ENCODE measurements at regions not wholly inside any gene's neighbourhood (a gene's known extent, or its start where the extent isn't known, plus 50 kb on each side); places are given as distances from the start of the nearest gene placed in this dataset.

DNA sequence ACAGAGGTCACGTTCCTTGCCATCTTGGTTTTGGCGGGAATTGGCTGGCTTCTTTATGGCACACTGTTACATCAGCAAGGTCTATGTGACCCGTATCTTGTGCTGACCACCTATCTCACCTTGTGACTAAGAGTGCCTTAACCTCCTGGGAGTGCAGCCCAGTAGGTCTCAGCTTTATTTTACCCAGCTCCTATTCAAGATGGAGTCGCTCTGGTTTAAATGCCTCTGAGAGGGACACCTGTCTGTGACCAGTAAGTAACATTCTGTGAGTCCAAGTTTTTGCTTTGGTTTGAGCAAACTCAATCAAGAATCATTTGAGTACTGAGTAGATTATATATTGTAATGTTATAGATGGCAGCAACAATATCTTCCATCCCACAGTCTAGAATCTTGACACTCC, 85.0 kb downstream of the BMP2 start:
- CTCF ChIA-PET = no interaction called here
- DNase-seq = no peak
- H3K4me1 ChIP-seq (ENCODE audit: control insufficient read depth, insufficient read depth, low read length) = no peaks in the 10 kb centered on the region
- no CpG with 5 or more reads among the region's 4 CpGs for WGBS, 2 experiments (ENCODE audit: extremely low coverage in 2 of 2, insufficient read length in 1 of 2)
- no peak for TF ChIP-seq SMC3 (IDR thresholded peaks at IDR 0.05; ENCODE audit: low read depth, low read length)
- H3K4me3 ChIP-seq (ENCODE audit: insufficient read depth, low read depth, low read length) = no peak overlapping the region
- no peak overlapping the region for H3K9ac ChIP-seq (ENCODE audit: low read depth, low read length)
- no peak overlapping the region for H4K5ac ChIP-seq (ENCODE audit: low read depth, low read length)
- no peaks in the 10 kb centered on the region for H3K9me3 ChIP-seq (ENCODE audit: control insufficient read depth, insufficient read depth, low read length)
- no peaks in the 10 kb centered on the region for H3K79me1 ChIP-seq (ENCODE audit: low read depth in 1 of 2, low read length in 2 of 2)
- H2BK15ac ChIP-seq (ENCODE audit: low read depth, low read length) = no peak overlapping the region
- no TSS peak for BruUV-seq (replicated peaks)
- POLR2A ChIA-PET (ENCODE audit: unreplicated experiment) = no interaction called here
- H3K27ac ChIP-seq (ENCODE audit: insufficient read depth, low read length) = no peak overlapping the region
- H3K9me1 ChIP-seq (ENCODE audit: insufficient read depth, low read length) = no peaks in the 10 kb centered on the region
- no peak overlapping the region for H3K4me2 ChIP-seq (ENCODE audit: low read depth, low read length)
- H3K36me3 ChIP-seq (ENCODE audit: control insufficient read depth, insufficient read depth, low read length) = no peaks in the 10 kb centered on the region
- H3K23ac ChIP-seq (ENCODE audit: low read depth, low read length) = no peak overlapping the region
- H2BK120ac ChIP-seq (ENCODE audit: low read depth, low read length) = no peak overlapping the region
- no peak overlapping the region for H3K18ac ChIP-seq (ENCODE audit: low read depth, low read length)
- no peak overlapping the region for H3K14ac ChIP-seq (replicated peaks; ENCODE audit: low read depth, low read length)
- no peak overlapping the region for H4K91ac ChIP-seq (ENCODE audit: insufficient read depth, low read depth, low read length)
- intact Hi-C loops (cut with micrococcal nuclease) = no loop called here
- H2AFZ ChIP-seq (replicated peaks; ENCODE audit: low read length, poor library complexity) = no peak overlapping the region
- no peaks in the 10 kb centered on the region for H4K20me1 ChIP-seq (ENCODE audit: insufficient read depth, low read length)
- no peak overlapping the region for H2AK5ac ChIP-seq (ENCODE audit: low read depth, low read length)
- H2AK9ac ChIP-seq (replicated peaks; ENCODE audit: low read depth, low read length, poor library complexity) = no peak overlapping the region
- H3K4ac ChIP-seq (ENCODE audit: low read depth, low read length) = no peak overlapping the region
- dilution Hi-C loops (cut with HindIII; ENCODE audit: low sequenced_read_pairs, unreplicated experiment) = no loop called here
- H4K8ac ChIP-seq (ENCODE audit: low read depth in 2 of 2, low read length in 2 of 2) = no peak overlapping the region
- no peak overlapping the region for H2BK5ac ChIP-seq (ENCODE audit: low read depth, low read length, poor library complexity, severe bottlenecking)
- no peak overlapping the region for H2BK20ac ChIP-seq (ENCODE audit: low read depth, low read length)
- H3K56ac ChIP-seq (ENCODE audit: extremely low read depth, insufficient read depth, low read length) = no peak overlapping the region
- in situ Hi-C loops (cut with MboI; ENCODE audit: low sequenced_read_pairs) = no loop called here
- no peak for ATAC-seq (ENCODE audit: low read depth)
- H3K27me3 ChIP-seq (ENCODE audit: control insufficient read depth, insufficient read depth, low read length) = no peaks in the 10 kb centered on the region
